ENCODE measurements at regions not wholly inside any gene's neighbourhood (a gene's known extent, or its start where the extent isn't known, plus 50 kb on each side); places are given as distances from the start of the nearest gene placed in this dataset.
"Not testable (repeated sequence)": the region's sequence is repeated elsewhere in the genome, so short reads cannot be mapped to it uniquely, and the experiment has no call there.

GRCh38 chr1:212495766-212496494, 63.2 kb downstream of the NENF start:
- no peak for DNase-seq (ENCODE audit: low read depth in 2 of 2)

GRCh38 chr1:212496682-212497081, 64.0 kb downstream of the NENF start:
- DNase-seq (ENCODE audit: low read depth in 2 of 2): no peak

GRCh38 chr1:212497553-212497952, 64.8 kb downstream of the NENF start:
- DNase-seq (ENCODE audit: low read depth in 2 of 2): no peak

- DNase-seq (ENCODE audit: low read depth in 2 of 2): no peak
Measured at GRCh38 chr1:212498283-212499040, 65.7 kb downstream of the NENF start.

GRCh38 chr1:212500351-212500750, 67.6 kb downstream of the NENF start:
- DNase-seq (ENCODE audit: low read depth in 2 of 2): no peak

GRCh38 chr1:212500983-212501382, 68.3 kb downstream of the NENF start:
- DNase-seq (ENCODE audit: low read depth in 2 of 2): no peak

GRCh38 chr1:212503714-212504113, 71.0 kb downstream of the NENF start:
- DNase-seq (ENCODE audit: low read depth in 2 of 2): no peak

- DNase-seq (ENCODE audit: low read depth in 2 of 2): no peak
Measured at GRCh38 chr1:212504171-212504803, 71.6 kb downstream of the NENF start.

- no peak for DNase-seq (ENCODE audit: low read depth in 2 of 2)
Measured at GRCh38 chr1:212506666-212507065, 73.9 kb downstream of the NENF start.

GRCh38 chr1:212507369-212507768, 74.6 kb downstream of the NENF start:
- no peak for DNase-seq (ENCODE audit: low read depth in 2 of 2)

GRCh38 chr1:212512816-212513559, 80.3 kb downstream of the NENF start:
- DNase-seq (ENCODE audit: low read depth in 2 of 2): no peak

GRCh38 chr1:212513586-212513985, 80.9 kb downstream of the NENF start:
- DNase-seq (ENCODE audit: low read depth in 2 of 2): no peak

- peak in 1 of 2 experiments; percentile 11 for DNase-seq (ENCODE audit: low read depth in 2 of 2)
Measured at GRCh38 chr1:212514056-212514614, 81.4 kb downstream of the NENF start.

GRCh38 chr1:212514782-212515181, 82.1 kb downstream of the NENF start:
- DNase-seq (ENCODE audit: low read depth in 2 of 2): no peak

GRCh38 chr1:212515329-212515760, 82.6 kb downstream of the NENF start:
- no peak for DNase-seq (ENCODE audit: low read depth in 2 of 2)

GRCh38 chr1:212516012-212516411, 83.3 kb downstream of the NENF start:
- DNase-seq (ENCODE audit: low read depth in 2 of 2): not testable (repeated sequence)

GRCh38 chr1:212518188-212519054, 85.7 kb downstream of the NENF start:
- no peak for DNase-seq (ENCODE audit: low read depth in 2 of 2)

- DNase-seq (ENCODE audit: low read depth in 2 of 2): no peak
Measured at GRCh38 chr1:212519131-212519530, 86.4 kb downstream of the NENF start.

GRCh38 chr1:212520299-212520698, 87.6 kb downstream of the NENF start:
- DNase-seq (ENCODE audit: low read depth in 2 of 2): no peak

- no peak for DNase-seq (ENCODE audit: low read depth in 2 of 2)
Measured at GRCh38 chr1:212520746-212521145, 87.8 kb upstream of the ATF3 start.
